Epithelial cell of proximal tubule (primary cell): ENCODE measurements at regions not wholly inside any gene's neighbourhood (a gene's known extent, or its start where the extent isn't known, plus 50 kb on each side); places are given as distances from the start of the nearest gene placed in this dataset.

ENCODE experiments used
- DNase-seq: peaks from one replicate; pipeline ENCODE4 v3.0.0-alpha.2; 2011; ENCODE audit warnings: low read depth
- H3K4me3 ChIP-seq: 2 replicates; pipeline ENCODE4 v1.5.1; 2011; ENCODE audit warnings: low read depth, mild to moderate bottlenecking, low read length
- TF ChIP-seq, protein P1 (sequence below): conservative IDR thresholded peaks from 2 replicates; pipeline ENCODE4 v1.5.1; 2012; ENCODE audit warnings: low read depth, mild to moderate bottlenecking, low read length

DNA sequence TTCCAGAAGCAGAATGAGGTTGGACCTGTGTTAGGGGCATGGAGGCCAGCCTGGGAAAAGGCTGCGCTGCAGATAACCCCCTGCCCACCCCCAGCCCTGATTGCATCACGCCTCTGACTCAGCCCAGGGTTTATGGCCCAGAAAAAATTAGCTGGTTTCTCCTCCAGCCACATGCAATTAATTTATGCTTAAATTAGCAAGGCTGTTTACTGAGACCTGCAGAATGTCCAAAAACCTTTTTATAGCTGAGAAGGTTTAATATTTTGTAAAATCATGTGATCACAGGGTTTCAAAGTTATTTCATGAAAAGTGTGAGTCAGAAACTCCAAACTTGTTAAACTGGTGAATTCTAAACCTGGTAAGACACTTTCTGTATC is 123.1 kb upstream of the HDAC4 start:
- TF ChIP-seq, protein P1, sequence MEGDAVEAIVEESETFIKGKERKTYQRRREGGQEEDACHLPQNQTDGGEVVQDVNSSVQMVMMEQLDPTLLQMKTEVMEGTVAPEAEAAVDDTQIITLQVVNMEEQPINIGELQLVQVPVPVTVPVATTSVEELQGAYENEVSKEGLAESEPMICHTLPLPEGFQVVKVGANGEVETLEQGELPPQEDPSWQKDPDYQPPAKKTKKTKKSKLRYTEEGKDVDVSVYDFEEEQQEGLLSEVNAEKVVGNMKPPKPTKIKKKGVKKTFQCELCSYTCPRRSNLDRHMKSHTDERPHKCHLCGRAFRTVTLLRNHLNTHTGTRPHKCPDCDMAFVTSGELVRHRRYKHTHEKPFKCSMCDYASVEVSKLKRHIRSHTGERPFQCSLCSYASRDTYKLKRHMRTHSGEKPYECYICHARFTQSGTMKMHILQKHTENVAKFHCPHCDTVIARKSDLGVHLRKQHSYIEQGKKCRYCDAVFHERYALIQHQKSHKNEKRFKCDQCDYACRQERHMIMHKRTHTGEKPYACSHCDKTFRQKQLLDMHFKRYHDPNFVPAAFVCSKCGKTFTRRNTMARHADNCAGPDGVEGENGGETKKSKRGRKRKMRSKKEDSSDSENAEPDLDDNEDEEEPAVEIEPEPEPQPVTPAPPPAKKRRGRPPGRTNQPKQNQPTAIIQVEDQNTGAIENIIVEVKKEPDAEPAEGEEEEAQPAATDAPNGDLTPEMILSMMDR = no peak
- peak; percentile 32 for DNase-seq
- no peak overlapping the region for H3K4me3 ChIP-seq

DNA sequence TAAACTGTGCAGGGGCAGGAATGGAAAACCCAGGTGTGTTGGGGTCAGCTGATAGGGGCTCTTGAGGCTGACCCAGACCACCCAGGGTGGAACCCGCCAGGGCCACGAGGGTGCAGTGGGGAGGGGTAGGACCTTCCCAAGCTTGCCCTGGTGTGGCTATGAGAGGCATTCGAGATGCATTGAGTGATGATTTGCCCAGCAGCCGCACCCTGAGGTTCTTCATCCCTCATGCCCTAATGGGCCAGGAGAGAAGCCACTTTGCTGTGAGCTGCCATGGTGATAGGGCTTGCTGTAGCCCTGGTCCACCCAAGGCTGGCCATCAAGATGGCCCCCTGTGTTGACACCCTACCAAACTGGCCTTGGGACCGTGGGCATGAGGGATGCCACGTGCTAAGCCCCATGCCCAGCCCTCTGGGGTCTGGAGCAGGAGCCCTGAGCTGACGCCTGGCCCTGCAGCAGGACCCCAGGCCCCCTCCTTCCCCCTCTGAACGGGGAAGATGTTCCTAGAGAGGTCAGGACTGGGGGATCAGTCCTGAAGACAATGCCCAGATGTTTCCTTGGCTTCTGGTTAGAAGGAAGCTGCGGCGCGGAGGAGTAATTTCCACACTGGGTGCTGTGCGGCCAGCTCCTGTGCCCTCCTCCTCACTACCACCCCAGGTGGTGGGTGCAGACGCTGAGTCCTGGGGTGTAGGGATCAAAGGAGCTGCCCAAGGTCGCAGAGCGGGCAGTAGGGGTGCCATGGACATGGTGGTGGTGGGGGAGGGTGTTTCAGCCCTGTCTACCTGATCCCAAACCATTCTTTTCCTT is 122.5 kb upstream of the HDAC4 start:
- TF ChIP-seq, protein P1 = no peak
- no peak overlapping the region for H3K4me3 ChIP-seq
- DNase-seq = no peak

DNA sequence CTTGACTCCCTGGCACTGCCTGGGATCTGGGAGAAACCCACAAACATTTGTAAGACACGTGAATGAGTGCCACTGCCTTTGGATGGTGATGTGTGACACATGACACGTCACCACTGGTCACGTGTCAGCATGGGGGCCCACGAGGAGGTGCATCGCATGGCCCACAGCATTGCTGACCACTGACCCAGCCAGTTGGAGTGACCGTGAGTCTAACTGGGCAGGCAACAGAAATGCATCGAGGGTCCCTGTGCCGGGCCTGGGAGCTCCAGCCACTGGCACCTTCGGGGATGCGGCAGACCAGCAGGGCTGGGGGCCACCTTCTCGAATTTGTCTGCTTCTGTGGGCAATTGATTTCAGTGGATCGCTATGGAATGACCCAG is 121.9 kb upstream of the HDAC4 start:
- DNase-seq = no peak
- TF ChIP-seq, protein P1 = no peak
- no peak overlapping the region for H3K4me3 ChIP-seq

DNA sequence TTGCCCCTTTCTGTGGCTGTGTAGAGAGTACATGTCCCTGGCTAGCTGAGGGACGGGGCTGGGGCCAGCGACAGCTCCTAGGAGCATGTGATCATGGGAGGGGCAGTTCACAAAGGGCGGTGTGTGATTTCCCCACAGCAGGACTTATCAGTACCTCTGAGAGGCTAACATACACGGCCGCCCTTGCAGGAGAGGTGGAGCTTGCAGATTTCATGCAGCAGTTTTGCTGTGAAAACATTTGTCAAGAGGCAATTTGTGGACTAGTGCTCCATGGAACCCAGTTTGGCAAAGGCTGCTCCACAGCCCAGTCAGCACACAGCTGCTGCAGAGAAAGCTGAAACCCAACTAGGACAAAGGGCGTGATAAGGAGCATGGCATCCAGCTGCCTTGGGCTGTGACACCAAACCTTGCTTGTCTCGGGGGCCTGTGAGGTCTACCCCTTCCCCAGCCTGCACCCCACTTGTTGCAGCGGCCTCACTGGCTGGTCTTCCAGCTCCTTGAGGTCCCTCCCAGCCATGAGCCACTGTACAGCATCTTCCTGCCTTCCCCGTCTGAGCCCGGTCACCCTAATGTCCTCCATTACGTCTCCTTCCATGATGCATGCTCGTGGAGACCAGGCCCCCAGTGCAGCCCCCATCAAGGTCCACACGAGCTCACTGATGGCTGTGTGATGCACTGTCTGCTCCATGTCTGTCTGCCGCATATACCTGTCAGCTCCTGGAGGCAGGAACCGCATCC is 121.4 kb upstream of the HDAC4 start:
- TF ChIP-seq, protein P1 = no peak
- no peak for DNase-seq
- no peak overlapping the region for H3K4me3 ChIP-seq

DNA sequence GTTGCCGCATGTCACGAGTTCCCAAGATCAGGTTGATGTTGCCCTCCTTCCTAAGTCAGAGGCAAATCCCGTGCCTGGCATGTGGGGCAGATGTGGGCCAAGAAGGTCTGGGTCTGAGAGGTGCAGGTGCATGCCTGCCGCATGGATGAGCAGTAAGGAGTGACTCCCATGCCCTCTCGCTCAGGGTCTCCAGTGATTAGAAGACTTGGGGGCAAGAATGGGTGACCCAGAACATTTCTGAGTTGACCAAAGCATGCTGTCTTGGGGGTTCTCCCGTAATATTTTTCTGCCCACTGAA is 120.6 kb upstream of the HDAC4 start:
- TF ChIP-seq, protein P1 = no peak
- DNase-seq = no peak
- no peak overlapping the region for H3K4me3 ChIP-seq

DNA sequence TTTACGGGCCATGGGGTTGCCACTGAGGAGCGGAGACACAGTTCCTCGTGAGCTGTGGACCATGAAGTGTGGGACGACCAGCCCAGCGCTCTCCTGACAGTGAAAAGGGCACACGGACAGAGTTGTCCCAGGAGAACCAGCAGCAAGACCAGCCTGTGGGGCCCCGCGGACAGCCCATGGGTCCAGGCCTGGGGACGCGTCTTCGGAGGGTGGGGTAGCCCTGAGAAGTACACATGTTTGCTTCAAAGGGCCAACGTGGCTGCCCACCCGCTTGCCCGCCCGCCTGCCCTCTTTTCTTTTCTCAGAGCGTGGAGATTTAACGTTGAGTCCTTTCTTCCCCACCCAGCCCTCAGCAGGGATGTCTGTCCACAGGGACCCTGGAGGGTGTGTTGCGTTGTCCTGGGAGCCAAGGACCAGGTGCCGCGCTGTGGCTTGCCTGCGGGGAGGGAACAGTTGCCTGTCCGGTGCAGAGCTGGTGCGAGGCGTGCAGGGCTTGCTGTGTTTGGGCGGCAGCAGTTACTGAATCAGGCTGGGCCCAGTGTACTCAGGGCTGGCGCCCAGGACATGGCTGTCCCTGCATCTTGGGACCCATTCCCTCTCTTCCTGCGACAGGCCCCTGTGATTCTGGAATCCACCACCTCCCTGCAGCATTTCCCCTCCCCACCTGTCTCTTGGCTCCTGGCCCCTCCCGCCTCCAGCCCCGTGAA is 120.1 kb upstream of the HDAC4 start:
- DNase-seq = no peak
- no peak overlapping the region for H3K4me3 ChIP-seq
- TF ChIP-seq, protein P1 = no peak
